ENCODE measurements at regions not wholly inside any gene's neighbourhood (a gene's known extent, or its start where the extent isn't known, plus 50 kb on each side); places are given as distances from the start of the nearest gene placed in this dataset.

- H3K27ac ChIP-seq, result no peak overlapping the region
- no peak overlapping the region for H3K4me3 ChIP-seq
- Mint-ChIP-seq H3K4me3 (no peak overlapping the region), H3K9me3 (peaks cover 5% of the 10 kb centered on the region), H3K4me1 (peaks cover 2% of the 10 kb centered on the region), H3K27ac (no peak overlapping the region), H3K36me3 (peaks cover 3% of the 10 kb centered on the region), H3K27me3 (ENCODE audit: insufficient read depth, low read depth) (peaks cover 1% of the 10 kb centered on the region)
- no peak overlapping the region for H3K9ac ChIP-seq
- DNase-seq (ENCODE audit: low spot score), result no peak
- H4K20me1 ChIP-seq (ENCODE audit: low read depth), result no peaks in the 10 kb centered on the region
- H3F3A ChIP-seq (ENCODE audit: low read depth), result no peaks in the 10 kb centered on the region
- no peaks in the 10 kb centered on the region for H3K79me2 ChIP-seq (ENCODE audit: low read depth)
- H3K27me3 ChIP-seq, result no peaks in the 10 kb centered on the region
- no peak overlapping the region for H3K4me2 ChIP-seq
- no peaks in the 10 kb centered on the region for H3K4me1 ChIP-seq
- H3K9me3 ChIP-seq (ENCODE audit: low read depth), result no peaks in the 10 kb centered on the region
- H2AFZ ChIP-seq (replicated peaks), result no peak overlapping the region
- H3K36me3 ChIP-seq, result no peaks in the 10 kb centered on the region
- no peak for TF ChIP-seq EZH2 (IDR thresholded peaks at IDR 0.05)
- no peak for TF ChIP-seq EZH2phosphoT487 (IDR thresholded peaks at IDR 0.05)
- no peak for TF ChIP-seq CTCF (IDR thresholded peaks at IDR 0.05)
These were observed 496.4 kb downstream of the CMPK2 start for GRCh38 chr2:6369266-6369665.

- no peak overlapping the region for H3K4me3 Mint-ChIP-seq
- Histone ChIP-seq H3F3A (ENCODE audit: low read depth) (no peaks in the 10 kb centered on the region), H3K4me3 (no peak overlapping the region), H3K79me2 (ENCODE audit: low read depth) (no peaks in the 10 kb centered on the region), H3K4me1 (no peaks in the 10 kb centered on the region), H3K4me2 (no peak overlapping the region), H3K36me3 (no peaks in the 10 kb centered on the region), H3K27me3 (no peaks in the 10 kb centered on the region), H3K9ac (no peak overlapping the region), H2AFZ (replicated peaks) (no peak overlapping the region), H3K27ac (no peak overlapping the region), H4K20me1 (ENCODE audit: low read depth) (no peaks in the 10 kb centered on the region), H3K9me3 (ENCODE audit: low read depth) (no peaks in the 10 kb centered on the region)
- H3K27me3 Mint-ChIP-seq (ENCODE audit: insufficient read depth, low read depth), result no peaks in the 10 kb centered on the region
- H3K27ac Mint-ChIP-seq, result no peak overlapping the region
- H3K9me3 Mint-ChIP-seq, result peaks cover 11% of the 10 kb centered on the region
- DNase-seq (ENCODE audit: low spot score), result no peak
- TF ChIP-seq EZH2phosphoT487 (IDR thresholded peaks at IDR 0.05), result no peak
- no peak for TF ChIP-seq CTCF (IDR thresholded peaks at IDR 0.05)
- peaks cover 2% of the 10 kb centered on the region for H3K4me1 Mint-ChIP-seq
- H3K36me3 Mint-ChIP-seq, result peaks cover 3% of the 10 kb centered on the region
These were observed 494.8 kb downstream of the CMPK2 start for GRCh38 chr2:6370753-6371551.

GRCh38 chr2:6372317-6372901 is 493.3 kb downstream of the CMPK2 start:
- Mint-ChIP-seq H3K36me3 (peaks cover 3% of the 10 kb centered on the region), H3K9me3 (peaks cover 16% of the 10 kb centered on the region), H3K4me3 (no peak overlapping the region), H3K4me1 (peaks cover 2% of the 10 kb centered on the region), H3K27ac (no peak overlapping the region), H3K27me3 (ENCODE audit: insufficient read depth, low read depth) (no peaks in the 10 kb centered on the region)
- Histone ChIP-seq H3F3A (ENCODE audit: low read depth) (no peaks in the 10 kb centered on the region), H2AFZ (replicated peaks) (no peak overlapping the region), H3K4me3 (no peak overlapping the region), H4K20me1 (ENCODE audit: low read depth) (no peaks in the 10 kb centered on the region), H3K79me2 (ENCODE audit: low read depth) (no peaks in the 10 kb centered on the region), H3K27me3 (no peaks in the 10 kb centered on the region), H3K9me3 (ENCODE audit: low read depth) (no peaks in the 10 kb centered on the region), H3K4me1 (no peaks in the 10 kb centered on the region), H3K27ac (no peak overlapping the region), H3K9ac (no peak overlapping the region), H3K36me3 (no peaks in the 10 kb centered on the region), H3K4me2 (no peak overlapping the region)
- no peak for TF ChIP-seq EZH2phosphoT487 (IDR thresholded peaks at IDR 0.05)
- no peak for TF ChIP-seq EZH2 (IDR thresholded peaks at IDR 0.05)
- DNase-seq (ENCODE audit: low spot score), result no peak

- no peaks in the 10 kb centered on the region for H3K36me3 ChIP-seq
- no peak overlapping the region for H2AFZ ChIP-seq (replicated peaks)
- no peaks in the 10 kb centered on the region for H4K20me1 ChIP-seq (ENCODE audit: low read depth)
- H3K9me3 ChIP-seq (ENCODE audit: low read depth), result no peaks in the 10 kb centered on the region
- H3F3A ChIP-seq (ENCODE audit: low read depth), result no peaks in the 10 kb centered on the region
- Mint-ChIP-seq H3K9me3 (peaks cover 21% of the 10 kb centered on the region), H3K27ac (no peak overlapping the region), H3K27me3 (ENCODE audit: insufficient read depth, low read depth) (no peaks in the 10 kb centered on the region), H3K4me3 (no peak overlapping the region), H3K36me3 (no peaks in the 10 kb centered on the region), H3K4me1 (peaks cover 10% of the 10 kb centered on the region)
- no peak overlapping the region for H3K9ac ChIP-seq
- no peak overlapping the region for H3K4me3 ChIP-seq
- no peaks in the 10 kb centered on the region for H3K4me1 ChIP-seq
- no peak for DNase-seq (ENCODE audit: low spot score)
- H3K27me3 ChIP-seq, result no peaks in the 10 kb centered on the region
- no peaks in the 10 kb centered on the region for H3K79me2 ChIP-seq (ENCODE audit: low read depth)
- no peak overlapping the region for H3K4me2 ChIP-seq
- no peak overlapping the region for H3K27ac ChIP-seq
- TF ChIP-seq EZH2 (IDR thresholded peaks at IDR 0.05) (no peak), CTCF (IDR thresholded peaks at IDR 0.05) (no peak), EZH2phosphoT487 (IDR thresholded peaks at IDR 0.05) (no peak)
These were observed 484.4 kb downstream of the CMPK2 start for GRCh38 chr2:6381326-6381725.

Measured in neural progenitor cell (in vitro differentiated cells).